ENCODE measurements at regions not wholly inside any gene's neighbourhood (a gene's known extent, or its start where the extent isn't known, plus 50 kb on each side); places are given as distances from the start of the nearest gene placed in this dataset.

DNA sequence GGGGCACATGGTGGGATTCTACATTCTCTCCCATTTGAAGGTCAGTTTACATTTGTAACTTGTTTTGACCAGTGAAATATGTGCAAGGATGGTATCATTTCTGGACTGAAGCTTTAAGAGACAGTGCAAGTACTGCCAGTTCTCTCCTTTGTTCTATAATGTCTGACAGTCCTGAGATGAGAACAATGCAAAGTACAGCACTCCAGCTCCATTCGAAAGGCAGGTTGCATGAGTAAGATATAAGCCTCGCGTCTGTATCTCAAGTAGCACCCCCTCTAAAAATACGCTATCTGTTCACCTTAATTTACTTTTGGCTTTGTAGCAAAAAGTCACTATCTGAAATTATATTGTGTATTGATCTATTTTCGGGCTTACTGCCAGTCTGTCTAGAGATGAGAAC is 1122.2 kb upstream of the TMEM132C start:
- Histone ChIP-seq H3K23me2 (ENCODE audit: insufficient read length, low read depth, low read length, poor library complexity, severe bottlenecking) (no peaks in the 10 kb centered on the region), H4K91ac (ENCODE audit: insufficient read length, low read depth, low read length) (no peak overlapping the region), H3K9me3 (ENCODE audit: control insufficient read depth, low read depth, low read length) (no peaks in the 10 kb centered on the region), H2AFZ (ENCODE audit: low read length) (no peak overlapping the region), H4K20me1 (ENCODE audit: control insufficient read depth, insufficient read depth, insufficient read length) (no peaks in the 10 kb centered on the region), H2BK120ac (ENCODE audit: low read depth, low read length, poor library complexity, severe bottlenecking) (no peak overlapping the region), H3K27ac (ENCODE audit: insufficient read length, low read depth, low read length) (no peak overlapping the region), H3K23ac (ENCODE audit: insufficient read length, low read depth, low read length) (no peak overlapping the region), H3K56ac (ENCODE audit: insufficient read length, low read depth, low read length) (no peak overlapping the region), H3K27me3 (ENCODE audit: insufficient read depth, low read length) (no peaks in the 10 kb centered on the region), H3K9ac (ENCODE audit: extremely low read depth, insufficient read length, low read length) (no peak overlapping the region), H3K4me1 (ENCODE audit: insufficient read depth, low read length) (peaks cover 6% of the 10 kb centered on the region; the same call in 1 of the 2 replicates), H3K79me1 (ENCODE audit: insufficient read depth, low read depth, low read length, poor library complexity, severe bottlenecking) (no peaks in the 10 kb centered on the region), H3T11ph (ENCODE audit: low read length) (no peak overlapping the region), H2BK20ac (ENCODE audit: low read depth, low read length, poor library complexity, severe bottlenecking) (no peak overlapping the region), H3K4ac (ENCODE audit: low read depth, low read length) (no peak overlapping the region), H2BK12ac (ENCODE audit: insufficient read length, low read depth, low read length) (no peak overlapping the region), H3K18ac (ENCODE audit: insufficient read length, low read depth, low read length) (no peak overlapping the region), H2AK5ac (ENCODE audit: insufficient read length, low read length) (no peak overlapping the region), H3K14ac (ENCODE audit: insufficient read depth, low read length) (no peak overlapping the region), H2BK15ac (ENCODE audit: low read depth, low read length) (no peak overlapping the region), H4K5ac (ENCODE audit: insufficient read length, low read depth, low read length) (no peak overlapping the region), H2BK5ac (ENCODE audit: insufficient read length, low read length) (no peak overlapping the region), H3K79me2 (ENCODE audit: insufficient read depth, low read length) (no peaks in the 10 kb centered on the region), H4K8ac (replicated peaks; ENCODE audit: insufficient read length, low read depth, low read length) (no peak overlapping the region), H3K4me2 (ENCODE audit: insufficient read depth, insufficient read length, low read length) (no peak overlapping the region)
- H3K4me1 Mint-ChIP-seq, result peaks cover 42 to 47% of the 10 kb centered on the region in 2 experiments
- TF ChIP-seq, protein P1, sequence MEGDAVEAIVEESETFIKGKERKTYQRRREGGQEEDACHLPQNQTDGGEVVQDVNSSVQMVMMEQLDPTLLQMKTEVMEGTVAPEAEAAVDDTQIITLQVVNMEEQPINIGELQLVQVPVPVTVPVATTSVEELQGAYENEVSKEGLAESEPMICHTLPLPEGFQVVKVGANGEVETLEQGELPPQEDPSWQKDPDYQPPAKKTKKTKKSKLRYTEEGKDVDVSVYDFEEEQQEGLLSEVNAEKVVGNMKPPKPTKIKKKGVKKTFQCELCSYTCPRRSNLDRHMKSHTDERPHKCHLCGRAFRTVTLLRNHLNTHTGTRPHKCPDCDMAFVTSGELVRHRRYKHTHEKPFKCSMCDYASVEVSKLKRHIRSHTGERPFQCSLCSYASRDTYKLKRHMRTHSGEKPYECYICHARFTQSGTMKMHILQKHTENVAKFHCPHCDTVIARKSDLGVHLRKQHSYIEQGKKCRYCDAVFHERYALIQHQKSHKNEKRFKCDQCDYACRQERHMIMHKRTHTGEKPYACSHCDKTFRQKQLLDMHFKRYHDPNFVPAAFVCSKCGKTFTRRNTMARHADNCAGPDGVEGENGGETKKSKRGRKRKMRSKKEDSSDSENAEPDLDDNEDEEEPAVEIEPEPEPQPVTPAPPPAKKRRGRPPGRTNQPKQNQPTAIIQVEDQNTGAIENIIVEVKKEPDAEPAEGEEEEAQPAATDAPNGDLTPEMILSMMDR (conservative IDR thresholded peaks at IDR 0.05), result no peak
- H3K27me3 Mint-ChIP-seq (ENCODE audit: low read depth), result peaks cover 3% of the 10 kb centered on the region; the same call in 1 of the 2 replicates
- no CpG with 5 or more reads among the region's 5 CpGs for WGBS (ENCODE audit: extremely low coverage, insufficient read length, low lambda C conversion rate)
- no peak overlapping the region for H3K27ac Mint-ChIP-seq
- peaks cover 3 to 18% (median 8%) of the 10 kb centered on the region in 3 experiments; a peak in 6 of 7 replicates for H3K36me3 Mint-ChIP-seq (ENCODE audit: insufficient read depth in 1 of 3, low read depth in 3 of 3)
- no peak for DNase-seq
- H3K9me3 Mint-ChIP-seq, result peaks cover 20 to 29% of the 10 kb centered on the region in 2 experiments
- H3K4me3 Mint-ChIP-seq, result no peak overlapping the region

Measured in H9 (cell line).